Activated T-helper 17 cell treated with anti-CD3 and anti-CD28 coated beads, Interleukin-2, amount 50 U/mL, for 72 hours (primary cell): ENCODE measurements at regions not wholly inside any gene's neighbourhood (a gene's known extent, or its start where the extent isn't known, plus 50 kb on each side); places are given as distances from the start of the nearest gene placed in this dataset.
A peak's percentile ranks its signal among the peaks of the same experiment; 100 is the strongest.

Experiments
- ATAC-seq: fragments of 150-1000 bp; cut with Tn5 transposase; replicated peaks from 2 replicates; pipeline ENCODE4 v1.10.0; 2021; ENCODE audit warnings: mild to moderate bottlenecking, moderate library complexity
- H3K27ac Mint-ChIP-seq: one replicate; pipeline ENCODE4 v1.8.0; 2022; ENCODE audit warnings: mixed read lengths
- H3K27me3 Mint-ChIP-seq: one replicate; pipeline ENCODE4 v1.8.0; 2022; ENCODE audit warnings: mixed read lengths
- H3K36me3 Mint-ChIP-seq: one replicate; pipeline ENCODE4 v1.8.0; 2022; ENCODE audit warnings: low read depth, mild to moderate bottlenecking, mixed read lengths
- H3K4me1 Mint-ChIP-seq: one replicate; pipeline ENCODE4 v1.8.0; 2022; ENCODE audit warnings: mixed read lengths
- H3K4me3 Mint-ChIP-seq: one replicate; pipeline ENCODE4 v1.8.0; 2022; ENCODE audit warnings: mild to moderate bottlenecking, mixed read lengths
- H3K9me3 Mint-ChIP-seq: one replicate; pipeline ENCODE4 v1.8.0; 2022; ENCODE audit warnings: mixed read lengths

GRCh38 chr21:26412885-26413284, 160.2 kb downstream of the CYYR1 start:
- no peak overlapping the region for H3K4me3 Mint-ChIP-seq
- no peak overlapping the region for H3K27ac Mint-ChIP-seq
- ATAC-seq: no peak
- H3K27me3 Mint-ChIP-seq: peaks cover 6% of the 10 kb centered on the region
- H3K9me3 Mint-ChIP-seq: no peaks in the 10 kb centered on the region
- no peaks in the 10 kb centered on the region for H3K36me3 Mint-ChIP-seq
- no peaks in the 10 kb centered on the region for H3K4me1 Mint-ChIP-seq

DNA sequence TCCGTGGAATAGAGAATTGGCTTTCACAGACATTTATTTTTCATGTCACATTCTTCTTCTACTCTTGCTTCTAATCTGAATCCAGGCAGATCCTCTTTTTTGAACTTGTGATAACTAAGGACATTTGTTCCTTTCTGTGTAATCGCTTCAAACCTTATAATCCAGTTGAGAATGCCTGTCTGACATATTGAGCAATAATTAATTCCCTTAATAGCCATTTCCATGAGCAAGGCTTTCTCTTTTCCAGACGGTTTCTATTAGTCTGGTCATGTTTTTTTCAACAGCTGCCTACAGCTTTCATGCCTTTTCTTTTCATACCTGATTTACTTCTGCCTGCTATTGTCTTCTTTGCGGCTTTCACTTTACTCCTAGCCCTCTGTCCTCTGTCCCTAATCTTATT, 163.4 kb downstream of the CYYR1 start:
- peaks cover 6% of the 10 kb centered on the region for H3K27me3 Mint-ChIP-seq
- H3K36me3 Mint-ChIP-seq: no peaks in the 10 kb centered on the region
- H3K9me3 Mint-ChIP-seq: no peaks in the 10 kb centered on the region
- no peak overlapping the region for H3K4me3 Mint-ChIP-seq
- no peak overlapping the region for H3K27ac Mint-ChIP-seq
- peaks cover 6% of the 10 kb centered on the region for H3K4me1 Mint-ChIP-seq
- no peak for ATAC-seq

- no peaks in the 10 kb centered on the region for H3K36me3 Mint-ChIP-seq
- H3K27ac Mint-ChIP-seq: no peak overlapping the region
- no peak overlapping the region for H3K4me3 Mint-ChIP-seq
- ATAC-seq: no peak
- H3K27me3 Mint-ChIP-seq: peaks cover 6% of the 10 kb centered on the region
- H3K9me3 Mint-ChIP-seq: no peaks in the 10 kb centered on the region
- peaks cover 6% of the 10 kb centered on the region for H3K4me1 Mint-ChIP-seq
These were observed 164.6 kb downstream of the CYYR1 start for GRCh38 chr21:26408511-26408910.

- H3K4me1 Mint-ChIP-seq: peaks cover 6% of the 10 kb centered on the region
- H3K27ac Mint-ChIP-seq: no peak overlapping the region
- H3K36me3 Mint-ChIP-seq: no peaks in the 10 kb centered on the region
- H3K27me3 Mint-ChIP-seq: peaks cover 9% of the 10 kb centered on the region
- no peak overlapping the region for H3K4me3 Mint-ChIP-seq
- ATAC-seq: no peak
- no peaks in the 10 kb centered on the region for H3K9me3 Mint-ChIP-seq
These were observed 166.6 kb downstream of the CYYR1 start for GRCh38 chr21:26406526-26406925.

DNA sequence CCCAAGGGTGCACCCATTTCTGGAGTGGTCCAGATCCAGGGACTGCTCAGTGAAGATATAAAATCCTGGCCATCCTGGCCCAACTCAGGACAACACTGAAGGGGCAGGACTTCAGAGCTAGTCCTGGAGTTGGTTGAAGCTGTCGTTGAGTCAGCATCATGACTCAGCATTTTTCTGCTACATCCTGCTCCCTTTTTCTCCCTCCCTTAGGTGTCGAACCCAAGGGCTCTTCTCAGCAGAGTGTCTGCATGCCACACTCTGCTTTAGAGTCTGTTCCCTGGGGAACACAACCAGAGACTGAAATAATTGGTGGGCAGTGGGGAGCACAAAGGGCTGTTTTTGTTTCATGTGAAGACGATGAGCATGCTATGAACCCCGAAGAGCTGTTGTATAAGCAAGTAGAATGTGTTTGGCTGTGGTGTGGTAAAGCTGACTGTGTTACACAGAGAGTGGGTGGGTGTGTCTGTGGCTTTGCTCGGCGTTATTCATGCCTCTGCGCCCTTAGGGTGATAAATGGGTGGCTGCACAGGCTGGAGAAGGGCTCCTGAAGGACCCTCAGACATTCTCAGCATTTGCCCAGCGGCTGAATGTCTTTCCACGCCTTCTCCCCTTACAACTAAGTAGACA, 167.2 kb downstream of the CYYR1 start:
- Mint-ChIP-seq H3K9me3 (no peaks in the 10 kb centered on the region), H3K27me3 (peaks cover 6% of the 10 kb centered on the region), H3K4me3 (no peak overlapping the region), H3K27ac (peak overlapping the region; percentile 32), H3K36me3 (no peaks in the 10 kb centered on the region), H3K4me1 (peaks cover 6% of the 10 kb centered on the region)
- peak; percentile 65 for ATAC-seq

- H3K4me1 Mint-ChIP-seq: peaks cover 6% of the 10 kb centered on the region
- no peak for ATAC-seq
- no peak overlapping the region for H3K4me3 Mint-ChIP-seq
- no peaks in the 10 kb centered on the region for H3K36me3 Mint-ChIP-seq
- H3K9me3 Mint-ChIP-seq: no peaks in the 10 kb centered on the region
- no peak overlapping the region for H3K27ac Mint-ChIP-seq
- H3K27me3 Mint-ChIP-seq: peaks cover 6% of the 10 kb centered on the region
These were observed 168.0 kb downstream of the CYYR1 start for GRCh38 chr21:26405071-26405470.

DNA sequence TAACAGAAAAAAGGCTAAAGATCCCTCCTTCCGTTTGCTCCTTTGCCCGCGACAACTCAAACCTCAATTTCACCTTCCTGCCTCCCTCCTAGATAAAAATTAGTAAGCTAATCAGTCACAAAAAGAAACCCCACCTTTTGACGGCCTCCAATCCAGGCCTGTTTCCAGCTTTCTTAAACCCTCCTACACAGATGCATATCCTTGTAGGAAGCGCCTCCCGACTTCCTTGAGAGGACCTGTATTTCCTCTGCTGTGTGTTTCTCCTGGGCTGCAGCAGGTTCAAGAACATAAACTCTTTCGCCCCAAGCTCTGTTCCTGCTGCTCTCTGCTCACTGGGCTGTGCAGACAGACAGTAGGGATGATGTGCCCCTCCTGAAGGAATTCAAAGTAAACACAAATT, 168.8 kb downstream of the CYYR1 start:
- no peaks in the 10 kb centered on the region for H3K9me3 Mint-ChIP-seq
- H3K27me3 Mint-ChIP-seq: peaks cover 6% of the 10 kb centered on the region
- no peak overlapping the region for H3K4me3 Mint-ChIP-seq
- H3K27ac Mint-ChIP-seq: no peak overlapping the region
- H3K36me3 Mint-ChIP-seq: no peaks in the 10 kb centered on the region
- no peak for ATAC-seq
- peaks cover 6% of the 10 kb centered on the region for H3K4me1 Mint-ChIP-seq

DNA sequence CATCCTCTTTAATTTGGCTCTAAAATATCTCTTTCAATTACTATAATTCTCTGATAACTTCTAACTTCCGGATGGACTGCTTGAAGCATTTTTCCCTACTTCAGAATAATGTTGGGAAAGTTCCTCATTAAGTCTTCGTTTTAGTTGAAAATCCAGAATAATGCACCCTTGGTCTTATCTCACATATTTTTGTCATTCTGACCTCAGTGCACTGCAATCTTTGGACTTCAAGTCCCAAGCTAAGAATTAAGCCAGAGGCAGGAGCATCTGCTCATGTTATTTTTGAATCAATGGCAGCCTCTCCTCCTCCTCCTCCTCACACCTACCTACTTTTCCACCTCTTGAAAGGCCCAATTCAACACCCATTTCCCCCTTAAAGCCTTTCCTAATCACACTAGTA, 169.8 kb downstream of the CYYR1 start:
- ATAC-seq: no peak
- no peaks in the 10 kb centered on the region for H3K9me3 Mint-ChIP-seq
- H3K27me3 Mint-ChIP-seq: peaks cover 3% of the 10 kb centered on the region

DNA sequence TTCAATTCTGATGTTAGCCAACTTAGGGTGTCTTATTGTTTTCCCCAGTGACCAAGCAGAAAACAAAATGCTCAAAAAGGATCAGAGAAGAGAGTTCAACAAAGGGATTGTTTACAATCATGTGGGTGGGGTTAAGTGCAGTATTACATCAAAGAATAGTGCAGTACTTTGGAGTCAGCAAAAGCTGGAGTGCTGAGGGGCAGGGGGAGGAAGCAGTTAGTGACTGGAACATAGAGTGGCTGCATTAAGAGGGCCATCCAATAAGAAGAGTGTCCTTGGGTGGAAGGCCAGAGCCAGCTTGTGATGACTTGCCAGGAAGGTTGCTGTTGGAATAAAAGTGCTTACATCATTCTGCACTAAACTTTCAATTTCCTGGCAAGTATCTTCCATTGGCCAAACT, 175.5 kb downstream of the CYYR1 start:
- ATAC-seq: no peak
- H3K9me3 Mint-ChIP-seq: no peaks in the 10 kb centered on the region

More for the DNA sequence above, 169.8 kb downstream of the CYYR1 start:
- H3K4me1 Mint-ChIP-seq: peaks cover 6% of the 10 kb centered on the region
- no peak overlapping the region for H3K27ac Mint-ChIP-seq
- no peaks in the 10 kb centered on the region for H3K36me3 Mint-ChIP-seq
- H3K4me3 Mint-ChIP-seq: no peak overlapping the region

GRCh38 chr21:26394341-26394740, 178.7 kb downstream of the CYYR1 start:
- Mint-ChIP-seq H3K4me3 (no peak overlapping the region), H3K27me3 (peaks cover 3% of the 10 kb centered on the region), H3K36me3 (no peaks in the 10 kb centered on the region), H3K4me1 (no peaks in the 10 kb centered on the region), H3K27ac (no peak overlapping the region), H3K9me3 (no peaks in the 10 kb centered on the region)
- no peak for ATAC-seq

More for the DNA sequence above, 175.5 kb downstream of the CYYR1 start:
- H3K36me3 Mint-ChIP-seq: no peaks in the 10 kb centered on the region
- H3K4me3 Mint-ChIP-seq: no peak overlapping the region
- H3K27ac Mint-ChIP-seq: no peak overlapping the region
- no peaks in the 10 kb centered on the region for H3K4me1 Mint-ChIP-seq
- H3K27me3 Mint-ChIP-seq: peaks cover 2% of the 10 kb centered on the region

DNA sequence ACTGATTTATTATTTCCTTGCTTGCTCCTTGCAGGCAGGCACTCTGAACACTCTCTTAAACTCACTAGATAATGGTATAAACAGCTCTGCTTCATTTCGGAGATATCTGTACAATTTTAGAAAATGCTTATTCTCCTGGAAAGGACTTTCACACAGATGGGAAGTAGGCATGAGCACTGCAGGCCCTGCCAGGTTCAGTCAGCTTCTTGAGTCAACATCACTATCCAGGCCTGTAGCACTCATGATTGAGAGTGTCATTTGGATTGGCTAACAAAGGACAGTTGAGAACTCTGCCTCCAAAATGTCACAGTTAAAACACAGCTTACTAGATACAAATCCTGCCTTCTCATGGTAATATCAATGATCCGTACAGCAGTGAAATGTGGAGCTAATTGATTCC, 181.9 kb downstream of the CYYR1 start:
- Mint-ChIP-seq H3K9me3 (no peaks in the 10 kb centered on the region), H3K4me1 (no peaks in the 10 kb centered on the region), H3K4me3 (no peak overlapping the region), H3K36me3 (no peaks in the 10 kb centered on the region), H3K27ac (no peak overlapping the region), H3K27me3 (peaks cover 3% of the 10 kb centered on the region)
- ATAC-seq: no peak

GRCh38 chr21:26389971-26390641, 183.0 kb downstream of the CYYR1 start:
- no peaks in the 10 kb centered on the region for H3K36me3 Mint-ChIP-seq
- no peaks in the 10 kb centered on the region for H3K9me3 Mint-ChIP-seq
- H3K4me1 Mint-ChIP-seq: no peaks in the 10 kb centered on the region
- H3K27me3 Mint-ChIP-seq: peaks cover 3% of the 10 kb centered on the region
- no peak for ATAC-seq
- no peak overlapping the region for H3K27ac Mint-ChIP-seq
- no peak overlapping the region for H3K4me3 Mint-ChIP-seq

DNA sequence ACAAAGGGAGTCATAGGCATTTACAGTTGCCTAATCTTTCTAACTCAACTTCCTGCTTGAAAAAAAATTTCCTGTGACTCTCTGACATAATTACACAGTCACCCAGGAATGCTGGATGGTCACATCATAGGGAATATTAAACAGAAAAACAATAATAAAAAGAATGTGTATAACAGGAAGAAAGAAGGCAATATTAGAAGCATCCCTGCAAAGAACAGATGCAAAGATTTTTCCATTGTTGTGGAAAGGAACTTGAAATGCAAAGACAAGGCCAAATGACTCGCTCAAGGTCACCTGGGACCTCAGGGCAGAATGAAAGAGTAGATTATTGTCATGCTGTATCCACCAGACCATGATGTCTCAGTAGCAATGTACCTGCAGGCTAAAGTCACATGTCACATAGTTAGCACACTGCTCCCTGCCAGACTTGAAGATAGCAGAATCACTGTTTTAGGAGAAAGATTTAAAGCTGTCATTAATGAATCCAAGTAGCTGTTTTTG, 184.3 kb downstream of the CYYR1 start:
- H3K27me3 Mint-ChIP-seq: peaks cover 3% of the 10 kb centered on the region
- no peak overlapping the region for H3K27ac Mint-ChIP-seq
- H3K36me3 Mint-ChIP-seq: no peaks in the 10 kb centered on the region
- H3K4me3 Mint-ChIP-seq: no peak overlapping the region
- no peaks in the 10 kb centered on the region for H3K9me3 Mint-ChIP-seq
- H3K4me1 Mint-ChIP-seq: no peaks in the 10 kb centered on the region
- ATAC-seq: no peak

GRCh38 chr21:26385721-26386120, 187.4 kb downstream of the CYYR1 start:
- Mint-ChIP-seq H3K4me3 (no peak overlapping the region), H3K9me3 (no peaks in the 10 kb centered on the region), H3K27ac (no peak overlapping the region), H3K27me3 (no peaks in the 10 kb centered on the region), H3K36me3 (no peaks in the 10 kb centered on the region), H3K4me1 (no peaks in the 10 kb centered on the region)
- no peak for ATAC-seq

DNA sequence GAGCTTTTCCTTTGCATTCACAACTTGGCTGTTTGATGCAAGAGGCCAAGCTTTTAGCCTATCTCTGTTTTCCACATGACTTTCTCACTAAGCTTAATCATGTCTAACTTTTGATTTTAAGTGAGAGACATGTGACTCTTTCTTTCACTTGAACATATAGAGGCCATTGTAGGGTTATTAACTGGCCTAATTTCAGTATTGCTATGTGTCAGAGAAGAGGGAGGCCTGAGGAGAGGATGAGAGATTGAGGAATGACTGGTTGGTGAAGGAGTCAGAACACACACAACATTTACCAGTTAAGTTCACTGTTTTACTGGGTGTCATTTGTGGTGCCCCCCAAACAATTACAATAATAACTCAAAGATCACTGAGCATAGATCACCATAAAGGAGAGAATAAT, 193.5 kb downstream of the CYYR1 start:
- Mint-ChIP-seq H3K4me3 (no peak overlapping the region), H3K27ac (no peak overlapping the region), H3K9me3 (peaks cover 4% of the 10 kb centered on the region), H3K27me3 (no peaks in the 10 kb centered on the region), H3K36me3 (no peaks in the 10 kb centered on the region), H3K4me1 (no peaks in the 10 kb centered on the region)
- ATAC-seq: no peak
